ENCODE measurements at regions not wholly inside any gene's neighbourhood (a gene's known extent, or its start where the extent isn't known, plus 50 kb on each side); places are given as distances from the start of the nearest gene placed in this dataset.

GRCh38 chr10:90213346-90213745, 512.0 kb downstream of the KIF20B start:
- Histone ChIP-seq H3K79me2 (ENCODE audit: control insufficient read depth, insufficient read depth, low read length) (no peaks in the 10 kb centered on the region), H3K36me3 (ENCODE audit: control insufficient read depth, insufficient read depth, low read length) (no peaks in the 10 kb centered on the region), H3K4me2 (ENCODE audit: extremely low read depth, insufficient read depth, low read length) (no peak overlapping the region), H3K4me1 (ENCODE audit: control insufficient read depth, extremely low read depth, insufficient read depth, low read length) (no peaks in the 10 kb centered on the region), H3K9me3 (ENCODE audit: control insufficient read depth, insufficient read depth, low read depth, low read length) (no peaks in the 10 kb centered on the region), H3K4me3 (replicated peaks in 1 of 4; ENCODE audit: control extremely low read depth in 1 of 4, insufficient read depth in 1 of 4, low read depth in 3 of 4, low read length in 4 of 4) (no peak overlapping the region), H2AFZ (ENCODE audit: low read length) (no peak overlapping the region), H3K9ac (ENCODE audit: insufficient read depth, low read length) (no peak overlapping the region), H3K27ac (ENCODE audit: insufficient read depth, low read length) (no peak overlapping the region), H4K20me1 (ENCODE audit: control insufficient read depth, extremely low read depth, insufficient read depth, low read length) (no peaks in the 10 kb centered on the region), H3K27me3 (ENCODE audit: control insufficient read depth, insufficient read depth, low read length) (no peaks in the 10 kb centered on the region)
- no peak for DNase-seq (ENCODE audit: low read depth in 2 of 2)
- TF ChIP-seq CTCF (conservative IDR thresholded peaks at IDR 0.05 in 1 of 2, IDR thresholded peaks at IDR 0.05 in 1 of 2; ENCODE audit: low read depth in 1 of 2, low read length in 2 of 2): no peak

GRCh38 chr10:90218846-90219245, 517.5 kb downstream of the KIF20B start:
- peaks cover 3% of the 10 kb centered on the region for H3K4me1 ChIP-seq (ENCODE audit: control insufficient read depth, extremely low read depth, insufficient read depth, low read length)
- H2AFZ ChIP-seq (ENCODE audit: low read length): no peak overlapping the region
- no peaks in the 10 kb centered on the region for H3K9me3 ChIP-seq (ENCODE audit: control insufficient read depth, insufficient read depth, low read depth, low read length)
- H3K4me3 ChIP-seq (replicated peaks in 1 of 4; ENCODE audit: control extremely low read depth in 1 of 4, insufficient read depth in 1 of 4, low read depth in 3 of 4, low read length in 4 of 4): no peak overlapping the region
- no peak overlapping the region for H3K27ac ChIP-seq (ENCODE audit: insufficient read depth, low read length)
- no peaks in the 10 kb centered on the region for H3K79me2 ChIP-seq (ENCODE audit: control insufficient read depth, insufficient read depth, low read length)
- no peaks in the 10 kb centered on the region for H3K36me3 ChIP-seq (ENCODE audit: control insufficient read depth, insufficient read depth, low read length)
- TF ChIP-seq CTCF (conservative IDR thresholded peaks at IDR 0.05 in 1 of 2, IDR thresholded peaks at IDR 0.05 in 1 of 2; ENCODE audit: low read depth in 1 of 2, low read length in 2 of 2) (no peak), EZH2 (IDR thresholded peaks at IDR 0.05; ENCODE audit: low read length, missing control alignments) (no peak)
- H3K9ac ChIP-seq (ENCODE audit: insufficient read depth, low read length): no peak overlapping the region
- H3K27me3 ChIP-seq (ENCODE audit: control insufficient read depth, insufficient read depth, low read length): no peaks in the 10 kb centered on the region
- DNase-seq (ENCODE audit: low read depth in 2 of 2): no peak
- H4K20me1 ChIP-seq (ENCODE audit: control insufficient read depth, extremely low read depth, insufficient read depth, low read length): no peaks in the 10 kb centered on the region
- H3K4me2 ChIP-seq (ENCODE audit: extremely low read depth, insufficient read depth, low read length): no peak overlapping the region

- peaks cover 3% of the 10 kb centered on the region for H3K4me1 ChIP-seq (ENCODE audit: control insufficient read depth, extremely low read depth, insufficient read depth, low read length)
- no peak overlapping the region for H3K4me2 ChIP-seq (ENCODE audit: extremely low read depth, insufficient read depth, low read length)
- no peak overlapping the region for H3K4me3 ChIP-seq (replicated peaks in 1 of 4; ENCODE audit: control extremely low read depth in 1 of 4, insufficient read depth in 1 of 4, low read depth in 3 of 4, low read length in 4 of 4)
- TF ChIP-seq CTCF (conservative IDR thresholded peaks at IDR 0.05 in 1 of 2, IDR thresholded peaks at IDR 0.05 in 1 of 2; ENCODE audit: low read depth in 1 of 2, low read length in 2 of 2): no peak
- no peak for TF ChIP-seq EZH2 (IDR thresholded peaks at IDR 0.05; ENCODE audit: low read length, missing control alignments)
- H4K20me1 ChIP-seq (ENCODE audit: control insufficient read depth, extremely low read depth, insufficient read depth, low read length): no peaks in the 10 kb centered on the region
- no peak overlapping the region for H3K27ac ChIP-seq (ENCODE audit: insufficient read depth, low read length)
- no peaks in the 10 kb centered on the region for H3K79me2 ChIP-seq (ENCODE audit: control insufficient read depth, insufficient read depth, low read length)
- no peaks in the 10 kb centered on the region for H3K27me3 ChIP-seq (ENCODE audit: control insufficient read depth, insufficient read depth, low read length)
- no peaks in the 10 kb centered on the region for H3K9me3 ChIP-seq (ENCODE audit: control insufficient read depth, insufficient read depth, low read depth, low read length)
- peak; percentile 88 to 97 for DNase-seq (ENCODE audit: low read depth in 2 of 2)
- no peaks in the 10 kb centered on the region for H3K36me3 ChIP-seq (ENCODE audit: control insufficient read depth, insufficient read depth, low read length)
- H3K9ac ChIP-seq (ENCODE audit: insufficient read depth, low read length): no peak overlapping the region
- no peak overlapping the region for H2AFZ ChIP-seq (ENCODE audit: low read length)
Observed at GRCh38 chr10:90222372-90222771, 521.0 kb downstream of the KIF20B start.

All from fibroblast of lung (primary cell).